HG03442 (cell line): ENCODE measurements at regions not wholly inside any gene's neighbourhood (a gene's known extent, or its start where the extent isn't known, plus 50 kb on each side); places are given as distances from the start of the nearest gene placed in this dataset.
A peak's percentile ranks its signal among the peaks of the same experiment; 100 is the strongest.
"Not testable (repeated sequence)": the region's sequence is repeated elsewhere in the genome, so short reads cannot be mapped to it uniquely, and the experiment has no call there.

Experiments used
- ATAC-seq: cut with Tn5 transposase; IDR thresholded peaks from one replicate; pipeline ENCODE4 v1.9.1; 2021; ENCODE audit warnings: mild to moderate bottlenecking, moderate library complexity; ENCODE audit not compliant: unreplicated experiment

- ATAC-seq = no peak
Observed at GRCh38 chr3:144433006-144433405, 461.4 kb downstream of the DIPK2A start.

- ATAC-seq = peak; percentile 72
Observed at GRCh38 chr3:144437989-144438388, 466.4 kb downstream of the DIPK2A start.

- ATAC-seq = no peak
Observed at GRCh38 chr3:144444061-144444460, 472.4 kb downstream of the DIPK2A start.

- ATAC-seq = no peak
Observed at GRCh38 chr3:144444546-144444945, 472.9 kb downstream of the DIPK2A start.

- ATAC-seq = no peak
Observed at GRCh38 chr3:144455841-144456440, 484.3 kb downstream of the DIPK2A start.

- ATAC-seq = no peak
Observed at GRCh38 chr3:144457758-144458157, 486.1 kb downstream of the DIPK2A start.

GRCh38 chr3:144458283-144458682 is 486.7 kb downstream of the DIPK2A start:
- no peak for ATAC-seq

- no peak for ATAC-seq
Observed at GRCh38 chr3:144462337-144462736, 490.7 kb downstream of the DIPK2A start.

GRCh38 chr3:144463911-144464310 is 492.3 kb downstream of the DIPK2A start:
- ATAC-seq = no peak

GRCh38 chr3:144466114-144466513 is 494.5 kb downstream of the DIPK2A start:
- no peak for ATAC-seq

- ATAC-seq = no peak
Observed at GRCh38 chr3:144466540-144466939, 494.9 kb downstream of the DIPK2A start.

GRCh38 chr3:144470666-144471065 is 499.0 kb downstream of the DIPK2A start:
- no peak for ATAC-seq

- no peak for ATAC-seq
Observed at GRCh38 chr3:144477593-144477992, 506.0 kb downstream of the DIPK2A start.

- ATAC-seq = no peak
Observed at GRCh38 chr3:144480416-144480919, 508.8 kb downstream of the DIPK2A start.

GRCh38 chr3:144482876-144483275 is 511.3 kb downstream of the DIPK2A start:
- no peak for ATAC-seq

- no peak for ATAC-seq
Observed at GRCh38 chr3:144487011-144487410, 515.4 kb downstream of the DIPK2A start.

- ATAC-seq = no peak
Observed at GRCh38 chr3:144488927-144489326, 517.3 kb downstream of the DIPK2A start.

GRCh38 chr3:144491333-144491732 is 519.7 kb downstream of the DIPK2A start:
- ATAC-seq = no peak

- ATAC-seq = not testable (repeated sequence)
Observed at GRCh38 chr3:144494651-144495050, 523.0 kb downstream of the DIPK2A start.

- no peak for ATAC-seq
Observed at GRCh38 chr3:144496141-144496835, 524.7 kb downstream of the DIPK2A start.

GRCh38 chr3:144497452-144497851 is 525.8 kb downstream of the DIPK2A start:
- no peak for ATAC-seq
